ENCODE measurements at regions not wholly inside any gene's neighbourhood (a gene's known extent, or its start where the extent isn't known, plus 50 kb on each side); places are given as distances from the start of the nearest gene placed in this dataset.

DNA sequence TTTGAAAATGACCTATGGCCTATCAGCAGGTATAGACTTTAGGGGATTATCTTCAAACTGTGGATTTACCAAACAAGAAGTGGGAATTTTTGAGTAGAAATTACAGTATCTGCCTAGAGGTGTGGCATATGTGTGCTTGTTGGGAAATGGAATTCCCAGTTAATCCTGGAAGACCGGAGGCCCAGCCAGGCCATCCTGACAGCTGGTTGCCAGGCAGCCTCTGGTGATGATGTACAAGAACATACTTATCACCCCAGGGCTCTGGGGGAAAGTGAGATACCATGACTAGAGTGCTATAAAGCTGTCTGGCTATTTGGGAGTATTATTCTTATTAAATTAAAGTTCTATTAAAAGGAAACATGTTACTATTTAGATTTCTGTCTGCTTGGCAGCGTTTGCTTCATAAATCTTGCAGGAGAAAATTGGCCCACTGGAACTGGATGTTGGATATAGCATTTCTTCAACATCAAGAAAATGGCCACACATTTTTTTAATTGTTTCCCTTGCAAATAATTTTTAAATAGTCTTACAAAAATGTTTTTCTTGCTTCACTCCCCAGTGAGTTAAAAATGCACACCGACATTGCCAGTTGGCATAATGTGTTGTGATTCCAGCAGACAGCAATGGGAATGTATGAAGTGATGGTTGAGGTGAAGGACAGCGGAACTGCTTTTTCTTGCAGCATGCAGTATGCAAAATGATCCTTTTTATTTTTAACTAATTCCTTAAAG lies 187.8 kb downstream of the MYLK4 start:
- no peak for DNase-seq (ENCODE audit: low spot score)

DNA sequence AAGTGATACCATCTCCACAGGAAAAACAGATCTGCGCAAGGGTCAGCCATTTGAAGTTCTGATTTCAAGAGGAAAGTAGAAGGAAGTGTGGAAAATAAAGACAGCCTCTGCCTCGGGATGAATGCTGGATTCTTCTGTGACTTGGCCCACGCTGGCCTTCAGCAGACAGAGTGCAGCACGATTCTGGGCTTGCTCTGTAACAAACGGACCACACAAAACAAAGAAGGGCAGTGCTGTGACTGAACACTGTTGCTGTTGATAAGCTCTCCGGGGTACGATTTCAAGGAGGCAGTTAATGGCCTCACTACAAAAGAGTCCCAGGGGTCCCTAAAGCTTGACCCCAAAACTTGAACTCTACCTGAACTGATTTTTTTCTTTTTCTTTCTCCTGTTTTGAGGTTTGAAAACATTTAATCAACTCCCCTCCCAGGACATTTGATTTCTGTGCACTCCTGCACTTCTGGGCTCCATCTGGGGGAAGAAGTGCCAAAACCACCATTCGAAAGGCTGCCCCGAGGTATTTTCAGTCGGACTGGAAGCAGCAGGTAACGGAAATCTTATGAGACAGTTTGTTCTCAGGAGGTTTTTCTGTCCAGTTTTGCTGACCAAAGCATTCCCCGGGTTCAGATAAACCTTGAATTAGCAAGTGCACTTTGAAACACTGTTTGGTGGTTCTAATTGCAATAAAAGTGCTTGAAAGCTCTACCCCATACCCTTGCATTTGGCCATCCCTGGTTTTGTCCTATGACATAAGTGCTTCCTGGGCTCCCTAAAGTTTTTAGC lies 189.6 kb downstream of the MYLK4 start:
- no peak for DNase-seq (ENCODE audit: low spot score)

DNA sequence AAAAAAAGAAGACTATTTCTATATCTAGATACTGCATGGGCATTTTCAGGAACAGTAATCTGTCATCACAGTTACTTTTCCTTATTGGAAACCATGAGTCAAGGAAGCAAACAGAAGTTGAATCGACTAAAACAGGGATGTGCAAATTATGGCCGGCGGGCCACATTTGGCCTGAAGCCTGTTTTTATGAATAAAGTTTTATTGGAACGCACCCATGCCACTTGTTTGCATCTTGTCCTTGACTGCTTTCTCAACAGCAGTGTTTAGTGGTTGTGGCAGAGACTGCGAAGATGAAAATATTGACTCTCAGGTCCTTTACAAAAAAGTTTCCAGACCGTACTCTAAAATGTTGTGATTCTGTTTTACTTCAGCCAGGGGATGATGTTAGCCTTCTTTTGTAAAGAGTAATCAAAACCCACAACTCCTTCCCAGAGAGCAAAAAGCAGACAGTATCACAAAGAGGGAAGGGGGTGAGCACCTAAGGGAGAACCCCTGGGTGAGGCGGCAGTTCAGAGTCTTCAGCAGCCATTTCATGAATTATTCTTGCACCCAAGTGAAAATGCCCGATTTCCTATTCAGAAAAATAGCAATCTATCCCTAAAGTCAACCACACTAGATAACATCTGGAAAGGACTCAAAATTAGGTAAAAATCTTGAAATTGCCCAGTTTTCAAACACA lies 190.4 kb downstream of the MYLK4 start:
- DNase-seq (ENCODE audit: low spot score): no peak

DNA sequence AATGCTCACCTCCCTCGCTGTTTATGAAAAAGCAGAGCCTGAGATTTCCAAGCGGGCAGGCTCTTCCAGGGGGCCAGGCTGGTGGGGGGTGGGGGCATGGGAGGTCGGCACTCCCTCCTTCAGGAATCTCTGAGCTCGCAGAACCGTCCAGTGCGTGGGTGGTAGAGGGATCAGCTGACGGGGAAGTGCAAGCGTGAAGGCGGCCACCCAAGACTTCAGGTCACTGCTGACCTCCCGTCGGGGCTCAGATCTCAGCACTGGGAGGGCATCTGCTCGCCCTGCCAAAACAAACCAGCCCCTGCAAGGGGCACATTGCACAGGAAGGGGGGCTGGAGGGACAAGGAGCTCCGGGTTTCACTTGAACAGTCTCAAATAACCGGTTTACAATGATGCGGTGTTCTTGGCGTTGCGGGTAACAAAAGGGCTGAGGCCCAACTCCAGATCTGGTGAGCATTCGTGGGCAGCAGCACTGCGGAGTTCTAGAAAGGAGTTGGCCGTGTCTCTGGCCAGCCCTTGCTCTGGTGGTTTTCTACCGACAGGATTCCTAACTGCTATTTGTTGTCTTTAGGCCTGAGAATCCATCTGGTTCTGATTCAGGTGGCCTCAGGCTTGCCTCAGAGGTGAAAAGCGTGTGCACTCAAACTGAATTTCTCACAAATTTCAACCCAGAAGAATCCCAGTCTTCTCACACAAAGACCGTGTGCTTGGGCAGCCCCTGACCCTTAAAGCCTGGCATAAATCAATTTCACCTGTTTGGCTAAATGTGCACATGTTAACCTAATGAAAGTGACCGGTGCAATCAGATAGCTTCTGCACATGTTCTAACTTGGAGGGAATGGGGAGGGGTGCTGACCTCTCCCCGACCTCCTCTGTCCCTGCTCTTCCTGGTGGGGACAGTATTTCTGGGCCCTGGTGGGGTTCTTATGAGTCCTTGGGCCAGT lies 191.6 kb downstream of the MYLK4 start:
- DNase-seq (ENCODE audit: low spot score): no peak

DNA sequence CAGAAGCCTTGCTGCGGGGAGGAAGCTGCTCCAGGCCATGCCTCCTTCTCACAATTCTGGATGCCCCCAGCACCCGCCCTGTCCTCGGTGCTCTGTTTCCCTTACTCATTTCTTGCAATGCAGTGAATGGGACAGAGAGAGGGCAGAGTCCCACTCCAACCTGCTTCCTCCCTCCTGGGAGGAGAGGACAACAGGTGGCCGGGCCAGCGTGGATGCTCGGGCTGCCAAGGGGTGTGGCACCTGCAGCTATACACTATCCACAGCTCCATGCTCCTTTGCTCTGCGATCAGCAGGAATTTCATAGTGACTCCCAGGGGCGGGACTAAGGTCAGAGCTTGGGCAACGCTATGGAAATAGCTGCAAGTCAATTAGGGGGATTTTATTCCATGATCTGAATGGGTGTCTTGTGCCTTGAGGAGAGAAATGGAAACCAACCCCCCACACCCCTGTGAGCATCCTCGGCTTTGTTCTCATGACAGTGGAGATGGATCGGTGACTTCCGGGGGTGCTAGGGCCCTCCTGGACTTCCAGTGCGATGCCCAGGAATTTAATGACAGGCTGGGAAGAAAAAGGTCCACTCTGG lies 192.5 kb downstream of the MYLK4 start:
- DNase-seq (ENCODE audit: low spot score): no peak

DNA sequence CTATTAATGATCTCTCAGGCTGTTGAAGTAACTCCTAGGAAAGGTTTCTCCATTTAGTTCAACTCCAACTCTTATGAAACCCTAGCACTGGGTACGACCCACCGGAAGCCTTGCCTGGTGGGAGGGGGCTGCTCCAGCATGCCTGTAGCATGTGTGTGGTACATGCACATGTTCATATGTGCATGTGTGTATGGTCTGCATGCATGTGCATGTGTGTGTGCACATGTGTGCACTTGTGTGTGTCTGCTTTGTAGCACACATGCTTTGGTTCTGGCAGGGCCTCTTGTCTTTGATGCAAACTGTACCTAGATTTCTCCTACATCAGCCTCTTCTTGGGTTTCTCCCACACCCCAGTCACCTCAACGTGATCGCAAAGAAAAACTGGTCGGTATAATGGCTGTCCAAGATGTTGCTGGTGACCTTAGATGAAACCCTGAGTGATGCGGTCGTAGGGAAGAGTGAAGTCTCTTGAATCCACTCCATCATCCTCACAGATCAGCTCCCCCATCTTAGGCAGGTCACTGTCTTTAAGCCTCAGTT lies 193.5 kb downstream of the MYLK4 start:
- no peak for DNase-seq (ENCODE audit: low spot score)

DNA sequence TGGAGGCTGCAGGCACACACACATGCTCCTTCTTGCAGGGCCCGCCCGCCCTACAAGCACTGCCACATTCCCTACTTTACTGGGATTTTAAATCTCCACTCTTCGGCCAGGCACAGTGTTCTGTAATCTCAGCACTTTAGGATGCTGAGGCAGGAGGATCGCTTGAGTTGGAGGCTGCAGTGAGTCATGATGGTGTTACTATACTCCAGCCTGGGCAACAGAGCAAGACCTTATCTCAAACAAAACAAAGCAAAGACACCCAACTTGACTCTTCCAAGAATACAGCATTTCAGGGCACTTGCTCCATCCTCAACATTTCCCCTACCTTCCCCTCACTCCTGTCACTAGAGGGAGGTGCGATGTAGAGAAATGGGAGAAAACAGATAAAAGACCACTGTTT lies 194.0 kb downstream of the MYLK4 start:
- DNase-seq (ENCODE audit: low spot score): no peak

DNA sequence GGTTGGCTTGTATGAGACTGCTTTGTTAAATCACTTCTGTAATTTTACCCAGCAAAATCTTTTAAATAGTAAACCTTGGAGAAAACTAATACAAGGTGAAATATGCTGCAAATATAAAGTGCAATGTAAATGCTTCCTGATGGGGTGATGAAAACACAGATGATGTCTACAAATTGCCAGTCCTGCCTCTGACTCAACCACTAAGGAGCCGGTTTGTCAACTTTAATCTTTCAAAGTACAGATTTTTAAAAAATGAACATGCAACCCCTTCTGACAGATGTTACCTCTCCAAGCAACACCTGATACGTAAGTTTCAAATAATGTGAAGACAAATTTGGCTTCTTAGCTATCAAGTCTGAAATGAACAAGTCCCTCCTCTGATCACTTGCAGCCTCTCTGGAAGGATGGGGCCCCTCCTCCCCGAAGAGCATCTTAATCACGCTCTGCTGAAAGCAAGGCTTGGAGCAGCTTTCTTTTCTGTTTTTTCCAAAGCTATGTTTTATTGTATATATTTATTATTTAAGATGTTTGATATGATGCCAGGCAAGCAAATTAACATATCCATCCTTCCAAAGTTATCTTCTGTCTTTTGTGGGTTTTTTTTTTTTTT lies 196.0 kb downstream of the MYLK4 start:
- DNase-seq (ENCODE audit: low spot score): no peak

DNA sequence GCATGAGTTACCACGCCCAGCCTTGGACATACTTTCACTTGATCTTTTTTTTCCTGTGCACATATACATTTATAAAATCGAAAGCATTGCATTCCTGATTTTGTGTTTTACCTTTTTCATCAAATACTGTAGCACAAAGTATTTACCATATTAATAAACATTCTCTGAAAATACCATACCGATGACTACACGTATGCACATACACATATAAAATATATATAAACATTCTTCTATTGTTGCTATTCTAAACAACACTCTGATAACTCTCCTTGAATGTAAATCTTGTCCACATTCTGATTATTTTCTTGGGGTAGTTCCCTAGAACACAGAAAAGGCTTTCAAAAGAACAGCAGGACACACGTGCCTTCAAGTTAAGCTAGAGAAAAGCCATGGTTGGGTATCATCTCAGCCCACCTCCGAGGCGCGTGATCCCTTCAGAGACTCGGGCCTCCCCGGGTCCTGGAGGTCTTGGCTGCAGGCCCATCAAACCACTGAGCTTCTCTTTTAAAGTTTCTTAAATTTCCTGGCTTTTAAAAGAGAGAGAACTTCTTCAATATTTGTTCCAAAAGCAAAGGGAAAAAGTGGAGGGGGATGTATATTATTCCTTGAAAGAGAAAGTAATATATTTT lies 198.1 kb downstream of the MYLK4 start:
- DNase-seq (ENCODE audit: low spot score): no peak

DNA sequence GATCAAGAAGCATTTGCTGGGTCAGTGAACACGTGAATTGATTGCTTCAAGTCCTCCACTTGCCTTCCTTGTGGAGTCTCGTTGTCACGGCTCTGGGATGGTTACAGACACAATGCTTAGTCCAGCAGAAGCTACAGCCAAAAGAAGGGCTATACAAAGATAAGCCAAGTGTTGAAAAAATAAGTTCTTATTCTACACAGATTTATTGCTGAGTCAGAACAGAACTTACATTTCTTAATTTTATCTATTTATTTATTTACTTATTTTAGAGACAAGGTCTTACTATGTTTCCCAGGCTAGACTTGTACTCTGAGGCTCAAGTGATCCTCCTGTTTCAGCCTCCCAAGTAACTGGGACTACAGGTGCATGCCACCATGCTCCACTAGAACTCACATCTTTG lies 199.0 kb downstream of the MYLK4 start:
- DNase-seq (ENCODE audit: low spot score): no peak

DNA sequence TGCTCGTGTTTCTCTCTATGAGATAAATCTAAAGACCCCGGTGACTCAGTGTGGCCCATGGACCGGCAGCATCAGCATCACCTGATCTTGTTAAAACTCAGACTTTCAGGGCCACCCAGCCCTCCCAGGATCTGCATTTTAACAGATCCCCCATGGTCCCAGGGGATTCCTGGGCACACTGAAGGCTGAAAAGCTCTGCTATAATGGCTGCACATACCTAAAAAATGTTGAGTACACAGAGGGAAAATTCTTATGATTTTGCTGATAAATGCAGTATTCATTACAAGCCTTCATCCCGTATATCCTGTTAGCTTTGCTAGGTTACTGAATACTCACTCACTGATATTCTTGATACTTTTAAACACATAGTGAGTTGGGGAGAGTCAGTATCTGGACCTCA lies 200.5 kb downstream of the MYLK4 start:
- DNase-seq (ENCODE audit: low spot score): no peak

DNA sequence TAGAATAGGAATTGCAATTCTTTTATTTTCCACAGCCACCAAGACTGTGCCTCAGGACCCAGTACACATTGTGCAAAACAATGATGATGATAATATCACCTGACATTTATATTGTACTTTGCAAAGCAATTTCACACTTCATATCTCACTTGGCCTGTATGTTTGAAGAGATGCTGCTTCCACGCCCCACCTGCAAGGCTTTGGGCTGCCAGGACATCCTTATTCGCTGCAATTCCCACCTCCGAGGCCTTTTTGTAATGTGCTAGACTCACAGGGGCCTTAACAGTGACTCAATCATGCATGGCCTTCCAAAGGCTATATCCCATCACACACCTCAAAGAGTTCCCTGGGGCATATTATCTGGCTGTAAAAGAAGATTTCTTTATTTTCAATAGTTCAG lies 200.9 kb downstream of the MYLK4 start:
- no peak for DNase-seq (ENCODE audit: low spot score)

DNA sequence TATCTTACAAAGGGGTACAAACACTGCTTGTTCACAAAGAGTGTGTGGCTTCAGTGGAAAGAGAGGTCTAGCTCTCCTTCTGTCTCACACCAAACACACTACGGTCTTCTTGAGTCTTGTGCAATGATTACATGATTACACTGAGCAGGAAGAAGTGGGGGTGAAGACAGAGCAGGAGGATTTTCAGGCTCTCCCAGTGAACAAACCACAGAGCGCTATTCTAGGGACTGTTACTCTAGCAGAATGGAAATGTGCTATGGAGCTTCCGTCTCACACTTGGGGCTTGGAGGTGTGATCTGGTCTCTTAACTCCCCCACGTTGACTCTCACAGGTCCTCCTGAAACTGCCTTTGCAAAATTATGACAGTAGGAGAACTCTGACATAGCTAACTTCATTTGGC lies 203.4 kb downstream of the MYLK4 start:
- no peak for DNase-seq (ENCODE audit: low spot score)

DNA sequence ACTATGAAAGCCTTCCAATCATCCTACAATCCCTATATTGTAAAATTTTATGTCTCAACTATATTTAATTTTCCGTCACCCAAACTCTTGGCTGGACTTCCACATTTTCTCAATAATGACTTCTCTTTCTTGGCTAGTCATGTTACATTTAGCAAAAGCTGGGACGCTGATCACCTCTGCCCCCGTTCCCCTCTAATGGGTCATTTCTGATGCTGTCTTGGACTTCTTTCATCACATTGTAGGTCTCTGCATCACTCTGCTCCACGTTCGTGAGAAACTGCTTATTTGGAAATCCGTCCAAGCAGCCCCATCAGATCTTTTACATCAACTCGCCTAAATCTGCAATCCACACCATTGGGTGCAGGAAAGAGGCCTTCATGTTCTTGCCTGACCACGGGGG lies 203.8 kb downstream of the MYLK4 start:
- DNase-seq (ENCODE audit: low spot score): no peak

DNA sequence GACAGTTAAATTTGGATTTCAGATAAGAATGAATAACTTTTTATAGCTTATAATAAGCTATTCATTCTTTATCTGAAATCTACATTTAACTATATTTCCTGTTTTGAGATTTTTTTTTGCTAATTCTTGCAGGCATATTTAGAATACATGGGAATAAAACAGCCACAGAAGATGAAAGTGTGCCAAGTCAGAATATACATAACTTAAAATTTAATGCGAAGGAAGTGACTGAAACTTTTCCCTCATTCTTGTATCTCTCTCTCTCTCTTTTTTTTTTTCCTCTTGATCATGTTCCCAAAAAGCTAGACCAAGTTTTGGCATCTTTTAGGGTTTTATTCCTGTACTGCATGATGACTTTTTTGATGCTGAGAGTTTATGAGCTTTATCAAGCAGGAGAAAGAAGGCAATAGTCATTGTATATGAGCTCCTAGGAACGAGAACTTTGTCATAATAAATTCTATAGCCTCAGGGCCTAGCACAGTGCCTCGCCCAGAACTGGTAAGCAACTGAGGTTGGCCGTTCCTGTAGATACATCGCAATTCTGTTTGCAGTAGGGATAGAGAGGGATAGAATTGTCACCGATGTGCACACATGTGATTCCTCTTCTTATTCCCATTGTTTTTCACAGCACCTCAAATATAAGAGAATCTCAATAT lies 205.2 kb downstream of the MYLK4 start:
- no peak for DNase-seq (ENCODE audit: low spot score)

DNA sequence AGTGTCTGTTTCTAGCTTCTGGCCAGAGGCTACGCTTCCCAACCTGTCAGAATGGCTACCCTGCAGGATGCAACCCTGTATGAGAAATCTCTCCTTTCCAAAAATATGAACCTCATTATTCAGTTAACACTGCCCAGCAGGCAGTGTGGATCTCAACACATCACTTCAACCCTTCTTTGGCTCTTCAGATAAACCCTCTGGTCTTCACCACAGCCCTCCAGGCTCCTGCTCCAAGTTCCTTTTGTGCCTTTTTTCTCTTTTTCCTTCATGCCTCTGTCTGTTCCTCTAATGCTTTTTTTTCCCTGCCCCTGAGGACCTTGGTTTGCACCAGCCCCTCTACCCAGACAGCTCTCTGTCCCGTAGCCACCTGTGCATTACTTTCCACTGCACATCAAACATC lies 207.4 kb downstream of the MYLK4 start:
- no peak for DNase-seq (ENCODE audit: low spot score)

DNA sequence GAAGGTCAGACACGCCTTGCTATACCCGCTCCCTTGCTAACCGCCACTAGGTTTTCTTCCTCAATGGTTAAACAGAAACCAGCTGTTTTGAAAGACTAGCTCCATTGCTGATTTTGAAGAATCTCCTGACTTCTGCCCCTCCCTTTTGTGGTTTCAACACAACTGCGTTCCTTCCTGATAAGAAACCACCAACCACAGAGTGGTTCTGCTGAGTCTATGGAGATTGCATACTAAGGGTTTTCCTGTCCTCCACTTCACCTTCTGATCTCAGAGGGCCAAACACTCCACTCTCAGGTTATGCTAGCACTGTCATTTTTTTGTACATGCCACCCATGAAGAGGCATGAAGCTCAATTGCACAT lies 207.9 kb downstream of the MYLK4 start:
- no peak for DNase-seq (ENCODE audit: low spot score)

DNA sequence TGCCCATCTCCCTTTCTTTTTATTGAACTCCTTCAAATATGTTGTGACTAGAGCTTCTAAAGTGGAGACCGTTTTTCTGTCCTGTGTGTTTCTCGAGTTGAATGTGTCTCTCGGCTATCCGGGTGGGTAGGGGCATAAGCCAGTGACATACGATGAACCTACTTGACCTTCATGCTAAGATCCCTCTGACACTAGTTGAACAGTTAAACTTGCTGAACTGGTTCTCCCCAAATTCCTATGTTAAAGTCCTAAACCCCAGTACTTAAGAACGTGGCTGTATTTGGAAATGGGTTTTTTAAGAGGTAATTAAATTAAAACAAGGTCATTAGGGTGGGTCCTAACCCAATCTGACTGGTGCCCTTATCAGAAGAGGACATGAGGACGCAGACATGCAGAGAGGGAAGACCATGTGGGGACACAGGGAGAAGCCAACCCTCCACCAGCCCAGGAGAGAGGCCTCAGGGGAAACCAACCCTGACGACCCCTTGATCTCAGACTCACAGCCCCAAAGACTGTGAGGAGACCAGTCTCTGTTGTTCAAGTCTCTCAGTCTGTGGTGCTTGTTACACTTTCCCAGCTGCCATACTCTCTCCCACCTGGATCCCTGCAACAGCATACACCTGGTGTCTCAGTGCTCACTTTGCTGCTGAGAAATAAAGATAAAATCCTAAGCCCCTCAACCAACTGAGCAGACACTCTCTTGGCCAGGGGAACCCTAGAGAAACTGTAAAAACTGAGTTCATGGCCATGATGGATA lies 208.4 kb downstream of the MYLK4 start:
- DNase-seq (ENCODE audit: low spot score): no peak

DNA sequence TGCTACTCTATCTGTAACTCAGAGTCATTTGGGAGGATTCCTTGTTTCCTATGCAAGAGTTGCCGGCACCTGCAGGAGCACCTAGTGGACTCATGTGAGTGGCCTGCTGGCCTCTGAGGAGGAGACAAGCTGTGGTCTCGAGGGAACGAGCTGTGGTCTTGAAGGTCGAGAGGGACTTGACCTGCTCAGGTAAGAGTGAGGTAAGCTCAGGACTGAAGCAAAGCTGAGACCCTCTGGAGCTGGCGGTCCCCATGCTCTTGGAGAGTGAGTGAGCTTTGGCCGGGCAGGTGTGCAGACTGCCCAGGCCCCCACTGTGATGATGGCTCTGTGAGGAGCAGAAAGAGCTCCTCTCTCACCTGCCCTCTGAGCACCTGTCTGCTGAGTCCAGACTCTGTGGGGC lies 214.3 kb downstream of the MYLK4 start:
- no peak for DNase-seq (ENCODE audit: low spot score)
